ENCODE measurements at regions not wholly inside any gene's neighbourhood (a gene's known extent, or its start where the extent isn't known, plus 50 kb on each side); places are given as distances from the start of the nearest gene placed in this dataset.

GRCh38 chr10:10716972-10717371, 300.7 kb upstream of the CELF2 start:
- TF ChIP-seq EP300 (IDR thresholded peaks at IDR 0.05; ENCODE audit: borderline replicate concordance) = no peak
- TF ChIP-seq, protein P1, sequence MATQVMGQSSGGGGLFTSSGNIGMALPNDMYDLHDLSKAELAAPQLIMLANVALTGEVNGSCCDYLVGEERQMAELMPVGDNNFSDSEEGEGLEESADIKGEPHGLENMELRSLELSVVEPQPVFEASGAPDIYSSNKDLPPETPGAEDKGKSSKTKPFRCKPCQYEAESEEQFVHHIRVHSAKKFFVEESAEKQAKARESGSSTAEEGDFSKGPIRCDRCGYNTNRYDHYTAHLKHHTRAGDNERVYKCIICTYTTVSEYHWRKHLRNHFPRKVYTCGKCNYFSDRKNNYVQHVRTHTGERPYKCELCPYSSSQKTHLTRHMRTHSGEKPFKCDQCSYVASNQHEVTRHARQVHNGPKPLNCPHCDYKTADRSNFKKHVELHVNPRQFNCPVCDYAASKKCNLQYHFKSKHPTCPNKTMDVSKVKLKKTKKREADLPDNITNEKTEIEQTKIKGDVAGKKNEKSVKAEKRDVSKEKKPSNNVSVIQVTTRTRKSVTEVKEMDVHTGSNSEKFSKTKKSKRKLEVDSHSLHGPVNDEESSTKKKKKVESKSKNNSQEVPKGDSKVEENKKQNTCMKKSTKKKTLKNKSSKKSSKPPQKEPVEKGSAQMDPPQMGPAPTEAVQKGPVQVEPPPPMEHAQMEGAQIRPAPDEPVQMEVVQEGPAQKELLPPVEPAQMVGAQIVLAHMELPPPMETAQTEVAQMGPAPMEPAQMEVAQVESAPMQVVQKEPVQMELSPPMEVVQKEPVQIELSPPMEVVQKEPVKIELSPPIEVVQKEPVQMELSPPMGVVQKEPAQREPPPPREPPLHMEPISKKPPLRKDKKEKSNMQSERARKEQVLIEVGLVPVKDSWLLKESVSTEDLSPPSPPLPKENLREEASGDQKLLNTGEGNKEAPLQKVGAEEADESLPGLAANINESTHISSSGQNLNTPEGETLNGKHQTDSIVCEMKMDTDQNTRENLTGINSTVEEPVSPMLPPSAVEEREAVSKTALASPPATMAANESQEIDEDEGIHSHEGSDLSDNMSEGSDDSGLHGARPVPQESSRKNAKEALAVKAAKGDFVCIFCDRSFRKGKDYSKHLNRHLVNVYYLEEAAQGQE (IDR thresholded peaks at IDR 0.05; ENCODE audit: low read depth) = no peak
- no peak for TF ChIP-seq RAD21 (IDR thresholded peaks at IDR 0.05; ENCODE audit: low read depth)
- TF ChIP-seq YY1 (IDR thresholded peaks at IDR 0.05; ENCODE audit: low read depth) = no peak
- no peak for TF ChIP-seq CREB1 (IDR thresholded peaks at IDR 0.05; ENCODE audit: low read depth)
- no peak for TF ChIP-seq NFIC (IDR thresholded peaks at IDR 0.05)
- TF ChIP-seq TCF12 (IDR thresholded peaks at IDR 0.05; ENCODE audit: low read depth) = no peak
- no peak for TF ChIP-seq FOXM1 (IDR thresholded peaks at IDR 0.05; ENCODE audit: borderline replicate concordance, low read depth)
- TF ChIP-seq TEAD4 (IDR thresholded peaks at IDR 0.05) = no peak
- TF ChIP-seq, protein P2, sequence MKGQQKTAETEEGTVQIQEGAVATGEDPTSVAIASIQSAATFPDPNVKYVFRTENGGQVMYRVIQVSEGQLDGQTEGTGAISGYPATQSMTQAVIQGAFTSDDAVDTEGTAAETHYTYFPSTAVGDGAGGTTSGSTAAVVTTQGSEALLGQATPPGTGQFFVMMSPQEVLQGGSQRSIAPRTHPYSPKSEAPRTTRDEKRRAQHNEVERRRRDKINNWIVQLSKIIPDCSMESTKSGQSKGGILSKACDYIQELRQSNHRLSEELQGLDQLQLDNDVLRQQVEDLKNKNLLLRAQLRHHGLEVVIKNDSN (IDR thresholded peaks at IDR 0.05) = no peak
- TF ChIP-seq TAF1 (IDR thresholded peaks at IDR 0.05; ENCODE audit: low read depth) = no peak
- no peak for TF ChIP-seq ZBTB7A (IDR thresholded peaks at IDR 0.05; ENCODE audit: low read depth)
- no peak for TF ChIP-seq EGR1 (IDR thresholded peaks at IDR 0.05)

GRCh38 chr10:10722422-10722821, 295.2 kb upstream of the CELF2 start:
- TF ChIP-seq, protein P2 (IDR thresholded peaks at IDR 0.05) = no peak
- TF ChIP-seq RAD21 (IDR thresholded peaks at IDR 0.05; ENCODE audit: low read depth) = no peak
- no peak for TF ChIP-seq CEBPB (IDR thresholded peaks at IDR 0.05)
- TF ChIP-seq TCF12 (IDR thresholded peaks at IDR 0.05; ENCODE audit: low read depth) = no peak
- TF ChIP-seq, protein P3, sequence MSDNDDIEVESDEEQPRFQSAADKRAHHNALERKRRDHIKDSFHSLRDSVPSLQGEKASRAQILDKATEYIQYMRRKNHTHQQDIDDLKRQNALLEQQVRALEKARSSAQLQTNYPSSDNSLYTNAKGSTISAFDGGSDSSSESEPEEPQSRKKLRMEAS (IDR thresholded peaks at IDR 0.05) = no peak
- no peak for TF ChIP-seq EGR1 (IDR thresholded peaks at IDR 0.05)

GRCh38 chr10:10725196-10725595, 292.5 kb upstream of the CELF2 start:
- TF ChIP-seq, protein P1 (IDR thresholded peaks at IDR 0.05; ENCODE audit: low read depth) = no peak
- TF ChIP-seq, protein P3 (IDR thresholded peaks at IDR 0.05) = no peak
- TF ChIP-seq TCF12 (IDR thresholded peaks at IDR 0.05; ENCODE audit: low read depth) (no peak), CEBPB (IDR thresholded peaks at IDR 0.05) (no peak), TAF1 (IDR thresholded peaks at IDR 0.05; ENCODE audit: low read depth) (no peak), RAD21 (IDR thresholded peaks at IDR 0.05; ENCODE audit: low read depth) (no peak), FOXM1 (IDR thresholded peaks at IDR 0.05; ENCODE audit: borderline replicate concordance, low read depth) (no peak), ZBTB7A (IDR thresholded peaks at IDR 0.05; ENCODE audit: low read depth) (no peak), YY1 (IDR thresholded peaks at IDR 0.05; ENCODE audit: low read depth) (no peak), EGR1 (IDR thresholded peaks at IDR 0.05) (no peak)

GRCh38 chr10:10726101-10726500, 291.6 kb upstream of the CELF2 start:
- TF ChIP-seq, protein P3 (IDR thresholded peaks at IDR 0.05) = no peak
- TF ChIP-seq EP300 (IDR thresholded peaks at IDR 0.05; ENCODE audit: borderline replicate concordance) (no peak), NFIC (IDR thresholded peaks at IDR 0.05) (no peak), TAF1 (IDR thresholded peaks at IDR 0.05; ENCODE audit: low read depth) (no peak), TCF12 (IDR thresholded peaks at IDR 0.05; ENCODE audit: low read depth) (no peak), CEBPB (IDR thresholded peaks at IDR 0.05) (no peak), YY1 (IDR thresholded peaks at IDR 0.05; ENCODE audit: low read depth) (no peak), EGR1 (IDR thresholded peaks at IDR 0.05) (no peak), RAD21 (IDR thresholded peaks at IDR 0.05; ENCODE audit: low read depth) (no peak), CREB1 (IDR thresholded peaks at IDR 0.05; ENCODE audit: low read depth) (no peak), ZBTB7A (IDR thresholded peaks at IDR 0.05; ENCODE audit: low read depth) (no peak), TEAD4 (IDR thresholded peaks at IDR 0.05) (no peak), FOXM1 (IDR thresholded peaks at IDR 0.05; ENCODE audit: borderline replicate concordance, low read depth) (no peak)
- TF ChIP-seq, protein P2 (IDR thresholded peaks at IDR 0.05) = no peak
- TF ChIP-seq, protein P1 (IDR thresholded peaks at IDR 0.05; ENCODE audit: low read depth) = no peak
